T-helper 1 cell (primary cell): ENCODE measurements at regions not wholly inside any gene's neighbourhood (a gene's known extent, or its start where the extent isn't known, plus 50 kb on each side); places are given as distances from the start of the nearest gene placed in this dataset.

Experiments
- DNase-seq, 5 donors: peaks; one replicate each; pipeline ENCODE4 v3.0.0-alpha.2; 2012 to 2020

DNA sequence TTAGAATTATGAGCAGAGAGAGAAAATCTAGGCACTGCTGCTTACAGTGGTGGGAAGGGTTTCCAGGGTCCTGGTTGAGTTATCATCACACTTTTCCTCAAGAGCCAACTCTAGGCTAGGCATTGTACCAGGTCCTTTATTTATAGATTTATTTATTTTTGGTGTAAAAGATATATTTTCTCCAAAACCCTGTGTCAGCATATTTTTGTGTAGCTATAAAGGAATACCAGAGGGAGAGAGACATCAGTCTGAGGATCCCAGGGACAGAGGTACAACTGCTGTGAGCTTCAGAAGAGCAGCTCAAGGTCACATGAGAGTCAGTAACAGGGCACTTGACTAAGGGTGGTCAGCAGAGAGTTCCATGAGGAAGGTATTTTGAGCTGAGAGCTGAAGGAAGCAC lies 159.7 kb downstream of the SLC35B3 start:
- DNase-seq, result no peak

DNA sequence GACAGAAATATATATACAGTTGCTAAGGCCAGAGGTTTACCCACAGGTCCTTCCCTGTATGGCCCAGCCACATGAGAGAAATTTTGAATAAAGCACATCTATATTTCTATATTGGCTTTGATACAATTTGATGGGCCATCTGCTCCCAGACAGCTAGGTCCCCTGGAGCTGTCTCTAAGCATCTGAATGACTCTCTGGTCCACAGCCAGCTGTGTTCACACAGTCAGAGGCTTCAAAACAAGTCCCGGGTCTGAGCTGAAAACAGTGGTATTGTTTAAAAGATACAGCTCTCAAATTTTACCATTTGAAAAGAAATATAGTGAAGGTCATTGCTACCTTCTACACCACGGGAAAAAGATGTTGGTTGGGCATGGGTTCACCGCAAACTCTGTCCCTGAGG lies 161.1 kb downstream of the SLC35B3 start:
- no peak for DNase-seq

DNA sequence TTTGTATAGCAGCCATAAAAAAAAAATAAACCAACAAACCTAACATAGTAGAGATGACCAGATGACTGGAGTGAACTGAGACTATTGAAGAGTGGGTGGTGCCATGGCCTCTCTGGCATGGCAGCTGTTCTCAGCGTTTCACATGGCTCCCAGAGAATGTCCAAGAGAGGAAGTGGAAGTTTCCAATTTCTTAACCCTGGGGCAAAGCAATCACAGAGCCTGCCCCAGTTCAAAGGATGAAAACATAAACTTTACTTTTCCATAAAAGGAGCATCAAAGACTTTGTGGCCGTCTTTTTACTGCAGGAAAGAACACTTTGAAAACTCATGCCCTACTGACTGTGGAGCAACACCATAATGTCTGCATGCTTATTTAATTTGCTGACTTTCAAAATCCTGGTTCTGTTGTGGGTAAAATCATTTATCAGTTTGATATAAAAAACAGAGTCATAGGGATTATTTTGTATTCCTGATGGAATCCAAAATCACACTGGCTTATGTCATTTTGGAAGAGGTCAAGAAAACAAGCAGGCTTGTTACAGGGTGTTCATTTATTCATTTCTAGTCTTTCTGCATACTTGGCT lies 165.4 kb downstream of the SLC35B3 start:
- DNase-seq, result no peak

DNA sequence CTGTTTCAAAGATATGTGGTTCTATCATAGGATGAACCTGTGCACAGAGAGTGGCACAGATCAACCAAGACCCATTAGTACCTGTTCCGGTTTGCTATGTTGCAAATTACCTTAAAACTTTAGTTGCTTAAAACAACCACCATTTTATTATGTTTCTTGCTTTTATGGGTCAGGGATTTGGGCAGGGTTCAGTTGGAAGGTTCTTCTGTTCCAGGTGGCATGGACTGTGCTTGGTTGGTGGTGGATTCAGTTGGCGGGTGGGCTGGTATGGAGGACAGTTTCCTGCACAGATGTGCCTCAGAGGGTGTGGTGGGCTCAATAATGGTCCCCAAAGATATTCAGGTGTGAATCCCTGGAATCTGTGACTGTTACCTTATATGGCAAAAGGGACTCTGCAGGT lies 166.3 kb downstream of the SLC35B3 start:
- DNase-seq, result no peak

DNA sequence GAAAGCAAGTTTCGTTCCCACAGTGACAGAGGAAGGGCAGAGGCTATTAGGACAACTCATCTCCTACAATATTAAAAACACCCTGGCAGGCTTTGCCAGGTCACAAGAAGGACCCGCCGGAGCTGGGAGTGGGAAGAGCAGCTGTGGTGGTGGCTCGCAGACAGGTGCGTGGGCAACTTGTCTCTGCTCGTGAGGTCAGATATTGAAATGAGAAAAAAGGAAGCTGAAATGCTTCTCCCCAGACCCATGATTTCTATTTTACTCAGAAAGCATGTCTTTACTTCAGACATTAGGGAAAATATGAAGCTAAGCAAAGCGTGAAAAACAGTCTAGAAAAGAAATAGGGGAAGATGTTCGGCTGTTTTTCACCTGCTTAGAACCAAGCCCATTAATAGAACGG lies 166.3 kb upstream of the EEF1E1 start:
- DNase-seq, result no peak

DNA sequence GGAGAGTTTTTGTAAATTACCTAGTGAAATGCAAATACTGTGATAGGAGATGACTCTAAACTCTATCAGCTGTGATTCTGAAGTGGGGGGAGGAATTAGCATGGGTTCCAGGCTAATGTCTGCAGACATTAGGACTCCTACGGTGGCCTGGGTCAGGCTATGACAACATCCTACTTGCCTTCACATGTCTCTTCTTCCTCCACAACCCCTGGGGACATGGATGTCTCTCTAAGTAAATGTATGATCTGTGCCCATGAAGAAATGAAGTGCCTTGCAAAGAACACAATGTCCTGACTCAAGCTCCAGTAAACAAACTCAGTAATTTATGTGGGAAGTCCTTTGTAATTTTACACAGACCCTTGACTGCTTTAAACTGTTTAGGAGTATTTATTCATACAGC lies 165.8 kb upstream of the EEF1E1 start:
- DNase-seq, result no peak

DNA sequence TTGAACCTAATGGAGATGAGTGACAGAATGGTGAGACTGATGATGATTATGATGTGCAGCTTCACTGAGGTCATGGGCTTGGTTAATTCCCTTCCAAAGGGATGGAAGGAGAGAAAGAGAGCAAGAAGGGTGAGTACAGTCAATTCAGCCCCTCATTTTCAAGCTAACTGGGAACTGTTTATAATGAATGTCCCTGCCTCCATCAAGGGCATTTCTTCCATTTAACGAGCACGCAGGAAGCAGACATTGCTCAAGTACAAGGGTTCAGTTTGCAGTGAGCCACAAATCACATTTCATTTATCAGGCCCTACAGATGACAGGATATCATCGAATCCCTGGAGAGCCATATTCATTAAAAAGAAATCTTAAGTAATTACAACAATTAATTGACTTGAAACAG lies 158.3 kb upstream of the EEF1E1 start:
- DNase-seq, result no peak

DNA sequence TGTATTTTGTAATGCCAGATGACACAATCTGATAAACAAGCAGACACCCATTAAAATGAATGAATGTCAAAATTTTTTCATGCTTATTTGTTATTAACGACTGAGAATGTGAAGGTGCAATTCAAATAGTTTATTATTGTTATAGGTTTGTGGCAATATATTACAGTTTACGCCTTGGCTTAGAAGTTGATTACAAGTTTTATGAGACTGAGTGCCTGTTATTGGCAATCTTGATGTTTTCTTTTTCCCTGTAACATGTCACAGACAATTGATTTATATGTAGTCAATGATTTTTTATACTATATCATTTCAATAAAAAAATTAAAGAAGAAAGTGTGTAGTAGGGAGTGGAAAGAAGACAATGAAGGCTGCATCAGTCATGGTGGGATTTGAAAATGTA lies 144.1 kb upstream of the EEF1E1 start:
- DNase-seq, result no peak

DNA sequence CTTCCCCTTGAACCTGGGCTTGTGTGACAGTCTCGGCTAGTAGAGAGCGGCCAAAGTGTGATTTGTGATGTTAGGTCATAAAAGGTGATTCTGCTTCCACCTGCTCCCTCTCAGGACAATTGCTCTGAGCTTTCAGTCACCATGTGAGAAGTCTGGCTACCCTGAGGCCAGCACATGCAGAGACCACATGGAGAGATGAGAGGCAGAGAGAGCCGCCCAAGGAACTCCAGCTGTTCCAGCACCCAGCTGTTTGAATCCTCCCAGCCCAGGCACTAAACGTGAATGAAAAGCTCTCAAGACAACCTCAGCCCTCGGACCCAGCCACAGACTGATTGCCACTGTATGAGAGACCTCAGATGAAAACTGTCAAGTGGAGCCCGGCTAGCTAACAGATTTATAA lies 143.4 kb upstream of the EEF1E1 start:
- DNase-seq, result no peak

DNA sequence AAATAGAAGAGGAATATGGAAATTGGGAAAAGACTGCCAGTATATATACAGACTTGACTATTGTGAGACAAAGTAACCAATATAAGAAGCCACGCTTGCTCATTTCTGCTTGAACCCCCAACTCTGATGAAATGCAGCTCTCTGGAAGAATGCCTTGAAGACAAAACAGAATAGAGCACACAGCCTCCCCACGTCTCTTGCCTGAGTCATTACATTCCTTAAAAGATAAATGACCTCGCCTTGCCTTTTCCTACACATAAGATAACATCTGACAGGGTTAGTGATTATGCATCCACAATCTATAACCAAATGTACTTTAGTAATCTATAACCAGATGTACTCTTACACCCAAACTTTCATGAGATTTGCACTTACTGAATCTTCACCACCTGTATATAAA lies 141.1 kb upstream of the EEF1E1 start:
- no peak for DNase-seq

DNA sequence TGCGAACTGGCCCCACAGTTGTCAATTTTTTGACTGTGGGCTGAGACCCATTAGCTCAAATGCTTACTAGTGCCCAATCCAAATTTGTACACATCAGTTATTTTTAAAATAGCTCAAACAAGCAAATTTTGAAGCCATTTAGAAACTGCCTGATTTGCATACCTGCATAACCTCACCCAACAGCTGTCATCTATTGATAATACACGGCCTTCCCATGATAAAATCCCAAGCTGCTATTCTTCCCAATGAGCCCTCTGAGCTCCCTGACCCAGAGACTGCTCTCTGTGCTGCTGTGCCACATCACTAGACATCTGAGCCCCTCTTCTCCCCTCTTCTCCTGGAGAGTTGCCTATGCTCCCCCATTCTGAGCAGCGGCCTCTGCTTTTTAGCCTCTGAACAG lies 140.5 kb upstream of the EEF1E1 start:
- no peak for DNase-seq

DNA sequence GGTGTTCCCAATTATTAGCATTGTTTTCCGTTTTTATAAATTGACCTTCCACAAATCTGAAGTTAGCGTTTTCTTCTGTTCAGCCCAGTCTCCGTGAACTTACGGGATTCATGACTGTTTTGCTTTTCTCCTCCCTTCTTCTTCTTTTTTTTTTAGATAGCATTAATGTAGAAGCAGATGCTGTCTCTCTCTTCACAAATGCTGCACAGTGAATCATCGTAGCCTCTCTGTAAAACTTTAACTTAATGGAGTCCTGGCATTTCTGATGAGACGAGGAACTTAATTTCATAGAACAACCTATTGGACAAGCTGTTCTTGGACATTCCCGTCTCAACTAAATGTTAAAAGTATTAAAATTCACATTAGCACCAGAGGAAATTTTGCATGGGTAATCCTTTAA lies 138.0 kb upstream of the EEF1E1 start:
- no peak for DNase-seq

DNA sequence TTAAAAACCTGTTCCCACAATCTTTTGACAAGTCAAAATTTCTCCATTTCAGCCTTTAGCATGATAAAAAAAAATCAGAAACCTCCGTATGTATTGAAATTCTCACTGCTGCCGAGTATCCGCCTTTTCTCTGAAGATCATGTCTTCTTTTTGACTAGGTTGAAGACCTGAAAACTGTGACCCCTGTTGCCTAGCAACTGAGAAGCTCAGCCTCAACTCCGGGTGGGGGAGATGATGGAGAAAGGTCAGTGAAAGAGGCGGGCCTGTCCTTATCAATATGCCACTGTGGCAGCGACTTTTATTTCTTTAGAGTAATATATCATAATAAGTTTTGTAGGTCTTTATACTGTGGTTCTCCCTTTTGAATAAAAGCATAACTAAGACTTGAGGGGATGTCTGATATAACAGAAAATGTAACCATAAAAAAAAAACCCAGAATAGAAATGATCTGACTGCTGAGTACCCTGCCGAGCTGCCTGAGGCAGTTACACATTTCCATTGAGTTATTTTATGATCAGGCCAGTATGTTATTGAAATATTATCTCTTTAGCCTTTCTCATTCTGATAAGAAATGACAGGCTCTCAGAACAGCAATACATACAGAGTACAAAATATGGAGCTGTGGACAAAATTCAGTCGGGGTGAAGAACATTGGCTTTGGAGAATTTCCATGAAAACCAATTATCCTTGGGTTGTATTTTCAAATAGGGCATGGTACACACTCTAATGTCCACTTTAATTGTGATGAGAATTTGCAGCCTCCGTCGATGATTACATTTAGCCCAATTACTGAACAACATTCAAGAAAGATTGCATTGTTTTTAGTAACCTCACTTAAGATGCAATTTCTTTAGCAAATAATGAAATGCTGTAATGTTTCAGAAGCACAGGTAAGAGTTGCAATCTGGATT lies 136.7 kb upstream of the EEF1E1 start:
- no peak for DNase-seq

DNA sequence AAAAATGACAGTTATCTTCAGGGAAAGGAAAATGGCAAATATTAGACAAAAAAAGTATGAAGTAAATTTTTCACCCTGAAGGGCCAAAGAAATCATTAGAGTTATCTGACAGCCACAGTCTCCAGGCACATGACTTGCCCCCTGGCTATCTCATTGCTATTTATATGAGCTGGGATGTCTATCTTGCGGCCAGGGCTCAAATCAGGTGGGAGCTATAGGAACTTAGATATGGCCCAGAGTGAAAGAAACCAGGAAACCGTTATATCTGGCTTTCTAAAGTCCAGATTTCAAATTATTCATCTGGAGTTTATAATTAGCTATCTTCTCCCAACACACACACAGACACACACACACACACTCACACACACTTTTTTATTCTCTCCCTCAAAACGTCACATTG lies 135.3 kb upstream of the EEF1E1 start:
- no peak for DNase-seq

DNA sequence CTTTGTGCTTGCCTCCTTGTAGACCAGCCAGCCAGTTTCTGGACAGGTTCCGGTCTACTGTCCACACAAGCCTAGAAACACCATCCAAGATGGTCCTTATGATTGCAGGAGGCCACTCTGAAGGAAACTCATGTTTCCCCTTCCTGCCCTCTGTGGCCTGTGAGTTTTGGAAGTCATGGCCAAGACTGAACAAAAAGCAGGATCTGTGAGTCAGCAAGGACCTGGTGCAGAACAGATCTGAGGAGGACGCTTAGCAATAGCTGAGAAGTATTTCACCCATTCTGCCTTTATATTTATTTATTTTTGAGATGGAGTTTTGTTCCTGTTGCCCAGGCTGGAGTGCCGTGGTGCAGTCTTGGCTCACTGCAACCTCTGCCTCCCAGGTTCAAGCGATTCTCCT lies 134.6 kb upstream of the EEF1E1 start:
- DNase-seq, result no peak

DNA sequence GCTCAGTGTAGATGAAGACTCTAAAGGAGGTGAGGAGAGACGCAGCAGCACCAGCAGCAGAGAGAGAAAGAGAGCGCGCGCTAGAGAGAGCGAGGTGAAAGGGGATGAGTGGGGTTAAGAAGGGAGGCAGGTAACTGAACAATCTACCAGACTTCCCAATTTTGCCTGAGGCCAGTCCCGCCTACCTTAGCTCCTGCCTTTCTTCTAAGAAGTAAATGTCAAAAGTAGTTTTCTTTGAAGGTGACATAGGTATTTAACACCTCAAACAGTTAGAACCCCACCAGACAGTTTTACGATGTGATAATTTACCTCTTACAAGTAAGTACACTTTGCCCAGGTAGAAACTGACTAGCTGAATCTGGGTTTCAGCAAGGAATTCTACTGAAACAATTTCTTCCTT lies 132.0 kb upstream of the EEF1E1 start:
- DNase-seq, result no peak

DNA sequence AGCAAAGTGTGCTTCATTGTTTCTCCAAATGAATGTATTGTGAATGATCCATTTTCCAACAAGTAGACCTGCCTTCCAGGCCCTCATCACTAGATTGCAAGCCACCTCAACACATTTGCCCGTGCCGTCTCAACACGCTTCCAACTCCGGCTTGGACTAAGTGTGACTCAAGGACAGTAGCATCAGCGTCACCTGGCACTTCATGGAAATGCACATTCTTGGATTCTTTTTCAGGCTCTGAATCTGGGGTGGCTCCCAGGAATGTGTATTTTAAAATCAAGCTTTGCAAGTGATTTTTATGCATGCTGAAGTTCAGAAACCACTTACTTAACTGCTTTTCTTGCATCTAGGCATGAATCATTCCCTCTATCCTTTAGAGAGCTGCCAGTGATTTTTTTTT lies 129.6 kb upstream of the EEF1E1 start:
- DNase-seq, result no peak

DNA sequence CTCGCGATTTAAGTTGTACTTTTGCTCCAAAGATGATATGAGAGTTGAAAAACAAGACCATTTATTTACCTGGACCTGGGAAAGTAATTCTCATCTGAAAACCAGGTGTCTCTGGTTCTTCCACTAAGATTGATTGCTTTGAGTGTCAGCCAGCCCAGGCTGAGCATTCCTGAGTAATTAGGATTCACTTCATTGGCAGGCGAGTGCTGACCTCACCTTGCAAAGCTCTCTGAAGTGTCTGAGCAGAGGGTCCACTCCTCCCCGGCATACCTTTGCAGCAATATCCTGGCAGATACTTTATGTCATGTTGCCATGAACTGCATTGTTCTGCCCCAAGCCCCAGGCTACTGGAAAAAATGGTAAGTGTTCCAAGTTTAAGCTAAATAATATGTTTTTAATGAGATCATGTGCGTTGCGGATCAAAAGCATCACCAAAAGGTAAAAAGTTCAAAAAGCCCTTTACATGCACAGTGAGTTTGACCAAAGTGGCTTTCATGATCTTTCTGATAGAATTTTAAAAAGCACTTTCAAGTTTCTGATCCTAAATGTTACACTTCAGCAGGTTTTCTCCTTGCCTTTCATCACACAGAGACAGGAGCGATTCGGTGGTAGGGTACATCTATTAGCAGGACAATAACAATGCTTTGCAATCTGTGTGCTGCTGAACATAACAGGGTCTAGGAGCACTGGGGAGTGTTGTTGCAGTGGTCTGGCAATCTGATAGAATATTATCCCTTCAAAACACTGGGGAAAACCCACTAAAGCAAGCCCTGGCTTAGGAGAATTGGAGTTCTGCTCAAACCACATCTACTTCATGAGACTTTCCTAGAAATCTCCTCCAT lies 127.8 kb upstream of the EEF1E1 start:
- no peak for DNase-seq

DNA sequence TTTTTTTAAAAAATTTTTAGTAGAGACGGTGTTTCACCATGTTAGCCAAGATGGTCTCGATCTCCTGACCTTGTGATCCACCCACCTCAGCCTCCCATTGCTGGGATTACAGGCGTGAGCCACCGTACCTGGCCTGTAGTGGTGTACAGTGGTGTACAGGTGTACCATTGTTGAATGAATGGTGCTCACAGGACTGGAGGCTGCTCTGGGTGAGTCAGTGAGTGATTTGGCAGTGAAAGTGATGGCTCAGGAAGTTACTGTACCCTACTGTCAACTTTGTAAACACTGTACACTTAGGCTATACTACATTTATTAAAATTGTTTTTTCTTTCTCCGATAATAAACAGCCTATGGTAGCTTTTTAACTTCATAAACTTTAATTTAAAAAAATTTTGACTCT lies 122.8 kb upstream of the EEF1E1 start:
- no peak for DNase-seq

DNA sequence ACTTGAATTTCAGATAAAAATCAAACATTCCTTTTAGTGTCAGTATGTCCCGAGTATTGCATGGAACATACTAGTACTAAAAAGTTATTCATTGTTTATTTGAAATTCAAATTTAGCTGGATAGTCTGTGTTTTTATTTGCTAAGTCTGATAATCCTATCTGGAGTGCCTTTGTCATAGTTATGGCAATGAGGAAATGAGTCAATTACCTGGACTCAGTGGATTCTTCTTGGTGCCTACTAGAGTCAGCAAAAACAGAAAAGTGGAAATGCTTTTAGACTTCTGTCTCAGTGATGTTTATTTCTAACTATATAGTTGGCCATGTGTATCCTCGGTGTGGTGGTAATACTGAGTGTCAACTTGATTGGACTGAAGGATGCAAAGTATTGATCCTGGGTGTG lies 121.3 kb upstream of the EEF1E1 start:
- no peak for DNase-seq

DNA sequence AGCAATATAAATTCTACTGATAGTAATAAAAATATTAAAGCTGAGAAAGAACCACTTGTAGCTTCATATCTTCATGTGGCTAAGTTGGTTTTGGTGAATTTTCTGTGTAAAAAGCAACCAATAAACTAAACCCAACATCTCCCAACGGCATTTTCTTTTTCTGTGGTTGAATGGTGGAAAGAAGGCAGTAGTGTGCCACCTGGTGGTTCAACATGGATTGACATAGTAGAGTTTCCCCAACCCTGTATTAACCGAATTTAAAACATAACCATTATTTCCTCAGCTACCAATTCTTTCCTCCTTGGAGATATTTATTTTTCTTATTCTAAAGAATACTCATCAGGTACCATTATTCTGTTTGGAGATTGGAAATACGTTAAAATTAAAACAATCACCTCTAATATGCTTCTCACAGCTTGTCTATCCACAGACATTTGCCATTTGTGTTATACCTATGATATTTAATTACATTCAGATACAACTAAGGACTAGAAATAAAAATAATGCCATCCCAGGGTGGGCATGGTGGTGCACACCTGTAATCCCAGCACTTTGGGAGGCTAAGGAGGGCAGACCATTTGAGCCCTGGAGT lies 117.1 kb upstream of the EEF1E1 start:
- peak in 3 of 5 donors; percentile 6 to 29 (median 22) for DNase-seq

DNA sequence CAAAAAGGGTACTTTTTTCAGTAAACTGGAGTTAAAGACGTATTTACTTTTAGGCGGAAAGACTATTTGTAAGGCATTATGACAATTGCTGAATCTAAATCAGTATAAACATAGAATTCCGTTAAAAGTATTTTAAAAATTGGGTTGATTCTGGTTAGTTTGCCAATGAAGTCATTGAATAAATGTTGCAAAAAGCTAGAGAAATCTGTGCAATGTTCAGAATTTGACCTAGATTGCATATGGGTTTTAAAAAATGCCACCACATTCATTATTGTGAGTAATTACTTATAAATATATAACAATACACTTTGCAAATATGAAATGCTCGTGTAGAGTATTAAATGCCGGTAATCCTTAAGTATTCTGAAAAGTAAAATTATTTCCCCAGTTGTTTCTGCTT lies 116.5 kb upstream of the EEF1E1 start:
- DNase-seq, result no peak

DNA sequence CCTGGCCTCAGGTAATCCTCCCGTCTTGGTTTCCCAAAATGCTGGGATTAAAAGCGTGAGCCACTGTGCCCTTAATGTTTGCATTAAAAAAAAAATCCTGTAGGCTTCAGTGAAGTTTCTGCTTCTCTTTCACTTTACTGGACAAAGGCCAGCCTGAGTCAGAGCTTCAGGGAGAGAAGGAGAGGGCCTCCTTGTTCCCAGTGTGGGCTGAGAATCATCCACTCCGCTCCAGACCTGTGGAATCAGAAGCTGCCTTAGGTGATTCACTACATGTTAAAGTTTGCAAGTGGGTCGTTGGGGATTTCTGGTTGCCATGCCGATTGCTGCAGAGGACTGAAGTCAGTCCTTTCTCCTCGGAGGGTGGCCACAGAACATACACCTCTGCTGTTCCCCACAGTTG lies 113.3 kb upstream of the EEF1E1 start:
- no peak for DNase-seq
